ACC112 (cell line): ENCODE measurements at regions not wholly inside any gene's neighbourhood (a gene's known extent, or its start where the extent isn't known, plus 50 kb on each side); places are given as distances from the start of the nearest gene placed in this dataset.

Source experiments
- H2AFZ ChIP-seq: fragments of 200-600 bp; sonication (generic); one replicate; pipeline ENCODE4 v1.6.0; 2017; ENCODE audit warnings: antibody characterized with exemption, low read length; ENCODE audit not compliant: unreplicated experiment
- H3K27ac ChIP-seq: fragments of 200-600 bp; sonication (generic); 2 replicates; pipeline ENCODE4 v1.5.1; 2014; ENCODE audit warnings: low read depth, mild to moderate bottlenecking, antibody characterized with exemption, low read length, moderate library complexity
- H3K27me3 ChIP-seq: fragments of 200-600 bp; sonication (generic); 2 replicates; pipeline ENCODE4 v1.6.1; 2014; ENCODE audit warnings: mild to moderate bottlenecking, antibody characterized with exemption, low read length, moderate library complexity, mixed read lengths; ENCODE audit not compliant: insufficient read depth
- H3K36me3 ChIP-seq: fragments of 200-600 bp; sonication (generic); 2 replicates; pipeline ENCODE4 v1.6.1; 2016; ENCODE audit warnings: mild to moderate bottlenecking, antibody characterized with exemption, low read length, moderate library complexity, mixed read lengths; ENCODE audit not compliant: insufficient read depth
- H3K4me1 ChIP-seq: fragments of 200-600 bp; sonication (generic); one replicate; pipeline ENCODE4 v1.6.1; 2016; ENCODE audit warnings: low read length, mixed read lengths; ENCODE audit not compliant: insufficient read depth, unreplicated experiment, control insufficient read depth
- H3K4me3 ChIP-seq: fragments of 200-600 bp; sonication (generic); 2 replicates; pipeline ENCODE4 v1.5.1; 2014; ENCODE audit warnings: mild to moderate bottlenecking, low read depth, low read length
- H3K79me2 ChIP-seq: fragments of 200-600 bp; sonication (generic); one replicate; pipeline ENCODE4 v1.6.0; 2016; ENCODE audit warnings: low read length; ENCODE audit not compliant: control insufficient read depth, unreplicated experiment, insufficient read depth

GRCh38 chr4:13190093-13190721 lies 293.9 kb downstream of the RAB28 start:
- H3K27me3 ChIP-seq, result no peaks in the 10 kb centered on the region
- H3K4me3 ChIP-seq, result no peak overlapping the region
- no peak overlapping the region for H2AFZ ChIP-seq
- H3K79me2 ChIP-seq, result no peaks in the 10 kb centered on the region
- no peak overlapping the region for H3K27ac ChIP-seq
- H3K4me1 ChIP-seq, result no peaks in the 10 kb centered on the region
- H3K36me3 ChIP-seq, result no peaks in the 10 kb centered on the region

GRCh38 chr4:13184199-13184598 lies 299.9 kb downstream of the RAB28 start:
- Histone ChIP-seq H3K4me3 (no peak overlapping the region), H3K27ac (no peak overlapping the region), H3K79me2 (no peaks in the 10 kb centered on the region), H3K27me3 (no peaks in the 10 kb centered on the region), H3K36me3 (no peaks in the 10 kb centered on the region), H3K4me1 (no peaks in the 10 kb centered on the region), H2AFZ (no peak overlapping the region)

GRCh38 chr4:13182133-13182532 lies 302.0 kb downstream of the RAB28 start:
- Histone ChIP-seq H2AFZ (no peak overlapping the region), H3K4me1 (no peaks in the 10 kb centered on the region), H3K27ac (no peak overlapping the region), H3K36me3 (no peaks in the 10 kb centered on the region), H3K79me2 (no peaks in the 10 kb centered on the region), H3K27me3 (no peaks in the 10 kb centered on the region), H3K4me3 (no peak overlapping the region)

GRCh38 chr4:13181681-13182080 lies 302.5 kb downstream of the RAB28 start:
- no peak overlapping the region for H3K4me3 ChIP-seq
- H3K79me2 ChIP-seq, result no peaks in the 10 kb centered on the region
- no peaks in the 10 kb centered on the region for H3K27me3 ChIP-seq
- no peak overlapping the region for H2AFZ ChIP-seq
- H3K36me3 ChIP-seq, result no peaks in the 10 kb centered on the region
- no peaks in the 10 kb centered on the region for H3K4me1 ChIP-seq
- H3K27ac ChIP-seq, result no peak overlapping the region

GRCh38 chr4:13180701-13181100 lies 303.4 kb downstream of the RAB28 start:
- Histone ChIP-seq H3K4me3 (no peak overlapping the region), H3K27ac (no peak overlapping the region), H3K79me2 (no peaks in the 10 kb centered on the region), H3K36me3 (no peaks in the 10 kb centered on the region), H3K27me3 (no peaks in the 10 kb centered on the region), H3K4me1 (no peaks in the 10 kb centered on the region), H2AFZ (no peak overlapping the region)

GRCh38 chr4:13178621-13179020 lies 305.5 kb downstream of the RAB28 start:
- Histone ChIP-seq H2AFZ (no peak overlapping the region), H3K4me3 (no peak overlapping the region), H3K27me3 (no peaks in the 10 kb centered on the region), H3K79me2 (no peaks in the 10 kb centered on the region), H3K36me3 (no peaks in the 10 kb centered on the region), H3K27ac (no peak overlapping the region), H3K4me1 (no peaks in the 10 kb centered on the region)

- H3K79me2 ChIP-seq, result no peaks in the 10 kb centered on the region
- H2AFZ ChIP-seq, result no peak overlapping the region
- no peaks in the 10 kb centered on the region for H3K36me3 ChIP-seq
- no peak overlapping the region for H3K4me3 ChIP-seq
- no peak overlapping the region for H3K27ac ChIP-seq
- H3K4me1 ChIP-seq, result no peaks in the 10 kb centered on the region
- H3K27me3 ChIP-seq, result no peaks in the 10 kb centered on the region
These were observed 307.4 kb downstream of the RAB28 start for GRCh38 chr4:13176741-13177142.

GRCh38 chr4:13174926-13175325 lies 309.2 kb downstream of the RAB28 start:
- no peaks in the 10 kb centered on the region for H3K36me3 ChIP-seq
- no peaks in the 10 kb centered on the region for H3K27me3 ChIP-seq
- no peaks in the 10 kb centered on the region for H3K79me2 ChIP-seq
- no peak overlapping the region for H3K4me3 ChIP-seq
- no peak overlapping the region for H2AFZ ChIP-seq
- H3K27ac ChIP-seq, result no peak overlapping the region
- no peaks in the 10 kb centered on the region for H3K4me1 ChIP-seq

- H3K36me3 ChIP-seq, result no peaks in the 10 kb centered on the region
These were observed 310.1 kb downstream of the RAB28 start for GRCh38 chr4:13174001-13174400.

GRCh38 chr4:13171292-13172057 lies 312.7 kb downstream of the RAB28 start:
- Histone ChIP-seq H3K4me1 (no peaks in the 10 kb centered on the region), H3K27me3 (no peaks in the 10 kb centered on the region), H3K27ac (no peak overlapping the region), H3K79me2 (no peaks in the 10 kb centered on the region), H2AFZ (no peak overlapping the region), H3K36me3 (no peaks in the 10 kb centered on the region), H3K4me3 (no peak overlapping the region)

More at GRCh38 chr4:13174001-13174400, 310.1 kb downstream of the RAB28 start:
- no peaks in the 10 kb centered on the region for H3K4me1 ChIP-seq
- no peaks in the 10 kb centered on the region for H3K27me3 ChIP-seq
- no peaks in the 10 kb centered on the region for H3K79me2 ChIP-seq
- no peak overlapping the region for H3K4me3 ChIP-seq
- H3K27ac ChIP-seq, result no peak overlapping the region
- no peak overlapping the region for H2AFZ ChIP-seq
